GM21526 (cell line): ENCODE measurements at regions not wholly inside any gene's neighbourhood (a gene's known extent, or its start where the extent isn't known, plus 50 kb on each side); places are given as distances from the start of the nearest gene placed in this dataset.
"Not testable (repeated sequence)": the region's sequence is repeated elsewhere in the genome, so short reads cannot be mapped to it uniquely, and the experiment has no call there.

Experiments used
- ATAC-seq: cut with Tn5 transposase; IDR thresholded peaks from one replicate; pipeline ENCODE4 v1.9.1; 2021; ENCODE audit warnings: moderate library complexity; ENCODE audit not compliant: unreplicated experiment, low FRiP score

DNA sequence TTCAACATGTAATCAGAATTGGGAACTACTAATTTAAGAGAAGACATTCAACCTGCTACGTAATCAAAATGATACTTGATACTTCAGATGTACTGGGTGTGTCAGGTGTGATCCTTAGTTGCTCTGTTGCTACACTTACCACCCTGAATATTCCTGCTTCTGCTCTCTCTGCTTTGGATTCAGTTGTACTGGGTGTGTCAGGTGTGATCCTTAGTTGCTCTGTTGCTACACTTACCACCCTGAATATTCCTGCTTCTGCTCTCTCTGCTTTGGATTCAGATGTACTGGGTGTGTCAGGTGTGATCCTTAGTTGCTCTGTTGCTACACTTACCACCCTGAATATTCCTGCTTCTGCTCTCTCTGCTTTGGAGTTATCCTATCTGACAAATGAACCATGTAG is 290.2 kb downstream of the RAB38 start:
- ATAC-seq, result not testable (repeated sequence)

DNA sequence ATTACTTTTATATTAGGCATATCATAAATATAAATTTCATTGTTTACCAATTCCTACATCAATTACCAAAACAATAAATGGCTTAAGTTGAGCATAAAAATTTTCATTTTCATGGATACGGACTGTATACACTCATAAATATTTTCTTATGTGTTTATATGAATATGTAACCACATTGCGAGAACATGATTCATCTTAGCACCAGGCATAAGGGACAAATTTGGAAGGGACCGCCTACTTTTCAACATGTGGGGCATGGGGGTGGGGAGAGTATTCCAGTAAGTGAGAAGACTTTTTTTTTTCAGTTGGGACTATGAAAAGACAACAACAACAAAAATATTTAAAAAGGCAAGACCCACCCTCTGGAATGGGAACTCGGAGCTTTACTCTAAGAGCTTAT is 296.1 kb downstream of the RAB38 start:
- ATAC-seq, result no peak

DNA sequence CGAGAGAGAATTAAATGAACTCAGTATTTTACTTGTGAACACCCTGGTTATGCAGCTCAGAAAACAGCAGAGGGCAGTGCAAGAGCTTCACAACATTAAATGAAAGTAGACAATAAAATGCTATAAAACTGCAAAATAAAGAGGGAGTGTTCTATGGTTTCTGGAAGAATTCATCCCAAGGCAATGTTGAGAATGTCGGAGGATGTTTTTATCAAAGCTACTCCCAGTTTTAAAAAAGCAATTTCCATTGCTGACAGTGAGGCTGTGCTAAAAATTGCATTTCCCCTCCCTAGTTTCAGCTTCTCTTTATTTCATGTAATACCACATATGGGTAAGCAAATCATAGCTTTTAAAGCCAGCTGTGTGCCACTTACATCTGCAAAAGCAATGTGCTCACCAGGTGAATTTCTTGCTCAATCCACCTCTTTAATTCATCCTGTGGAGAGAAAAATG is 296.8 kb downstream of the RAB38 start:
- no peak for ATAC-seq

- no peak for ATAC-seq
These were observed 304.2 kb downstream of the RAB38 start for GRCh38 chr11:87871056-87871455.

GRCh38 chr11:87870086-87870485 is 305.2 kb downstream of the RAB38 start:
- ATAC-seq, result no peak

DNA sequence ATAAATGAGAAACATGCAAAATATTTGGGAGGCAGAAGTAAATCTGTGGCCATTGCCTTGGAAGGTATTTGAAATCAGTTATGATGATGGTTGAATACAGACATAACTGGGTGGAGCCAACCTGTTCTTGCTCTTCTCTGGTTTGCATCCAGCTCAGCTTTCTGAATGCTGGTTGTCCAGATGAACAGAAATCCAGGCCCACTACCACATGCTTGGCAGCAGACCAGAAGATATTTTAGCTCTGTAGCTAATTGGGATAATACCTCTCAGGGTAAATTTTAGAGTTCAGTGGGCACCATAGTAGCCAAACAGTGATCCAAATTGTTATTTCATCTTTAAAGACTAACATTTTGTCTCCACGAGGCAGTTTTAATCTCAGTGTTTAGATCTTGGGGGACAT is 308.3 kb downstream of the RAB38 start:
- ATAC-seq, result no peak

DNA sequence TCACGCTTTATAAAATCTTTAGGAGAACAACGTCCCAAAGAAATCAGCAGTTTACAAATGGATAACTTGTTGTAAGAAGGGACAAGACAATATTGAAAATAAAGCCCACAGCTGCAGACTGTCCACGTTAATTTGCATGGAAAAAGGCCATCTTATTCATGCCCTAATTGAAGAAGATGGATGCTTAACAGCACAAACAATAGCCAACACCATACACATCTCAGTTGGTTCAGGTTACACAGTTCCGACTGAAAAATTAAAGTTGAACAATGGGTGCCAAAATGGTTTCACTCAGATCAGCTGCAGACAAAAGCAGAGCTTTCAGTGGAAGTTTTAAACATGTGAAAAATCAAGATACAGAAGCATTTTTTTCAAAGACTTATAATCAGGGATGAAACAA is 314.2 kb downstream of the RAB38 start:
- no peak for ATAC-seq

DNA sequence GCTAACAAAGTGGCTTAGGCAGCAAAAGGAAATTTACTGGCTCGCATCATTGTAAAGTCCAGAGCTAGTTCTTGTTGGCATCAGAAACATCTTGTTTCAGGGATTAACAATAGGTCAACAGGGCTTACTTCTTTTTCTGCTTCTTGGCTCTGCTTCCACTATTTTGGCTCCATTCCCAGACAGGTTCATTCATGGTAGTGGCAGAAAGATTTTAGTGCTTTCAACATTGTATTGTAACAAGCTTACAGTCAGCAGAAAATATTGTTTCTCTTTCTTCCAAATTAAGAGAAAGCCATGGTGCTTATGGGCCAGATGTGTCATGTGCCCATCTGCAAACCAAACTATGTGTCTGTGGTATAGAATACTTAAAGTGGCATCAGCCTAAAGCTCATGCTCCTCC is 315.6 kb downstream of the RAB38 start:
- no peak for ATAC-seq

- ATAC-seq, result no peak
These were observed 323.4 kb downstream of the RAB38 start for GRCh38 chr11:87851827-87852226.

DNA sequence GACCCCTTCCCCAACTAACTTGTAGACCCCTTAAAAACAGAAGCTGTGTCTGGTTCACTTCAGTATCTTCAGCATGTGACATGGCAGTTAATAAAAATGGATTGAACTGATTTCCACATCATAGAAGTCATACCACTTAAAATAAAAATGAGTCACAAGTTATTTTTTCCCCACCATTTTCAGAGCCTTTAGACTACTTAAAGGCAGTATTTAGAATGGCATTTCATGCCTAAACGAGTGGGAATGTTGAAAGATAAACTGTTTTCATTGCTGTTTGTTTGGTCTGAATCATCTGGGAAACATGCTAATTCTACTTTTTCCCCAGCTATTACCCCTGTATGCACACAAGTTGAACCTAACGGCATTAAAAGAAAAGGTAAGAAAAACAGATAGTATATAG is 324.0 kb downstream of the RAB38 start:
- ATAC-seq, result no peak

DNA sequence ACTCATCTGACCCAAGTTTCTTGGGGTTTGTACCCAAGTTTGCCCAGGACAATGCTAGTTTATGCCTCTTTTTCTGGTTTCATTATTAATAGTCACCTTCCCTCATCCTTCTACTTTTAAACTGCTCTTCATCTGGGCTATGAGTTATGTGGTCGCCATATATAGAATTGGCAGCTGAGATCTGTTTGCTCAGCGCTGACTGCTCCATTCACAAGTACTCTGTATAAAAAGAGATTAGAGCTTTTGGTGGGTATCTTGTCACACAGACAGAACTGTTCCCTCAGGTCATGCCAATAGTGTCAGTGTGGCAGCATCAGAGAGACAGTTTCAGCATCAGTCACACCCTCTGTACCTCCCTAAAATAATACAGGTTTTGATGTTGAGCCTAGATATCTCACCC is 326.0 kb downstream of the RAB38 start:
- ATAC-seq, result no peak

DNA sequence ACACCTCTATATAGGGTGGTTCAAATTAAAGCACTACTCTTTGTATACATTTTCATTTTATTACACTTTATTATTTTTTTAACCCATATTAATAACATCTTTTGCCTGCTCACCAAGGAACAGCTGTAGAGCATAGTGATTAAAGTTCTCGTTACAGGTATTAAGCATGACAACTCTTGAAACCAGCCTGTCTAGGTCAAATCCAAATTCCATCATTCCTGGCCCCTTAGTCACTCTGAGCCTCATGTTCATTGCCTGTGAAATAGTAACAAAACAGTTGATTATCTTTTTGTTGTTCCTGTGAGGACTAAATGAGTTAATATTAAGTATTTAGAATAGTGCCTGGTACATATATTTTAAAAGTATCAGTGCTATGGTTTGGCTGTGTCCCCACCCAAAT is 334.5 kb downstream of the RAB38 start:
- ATAC-seq, result no peak

GRCh38 chr11:87832211-87832610 is 343.0 kb downstream of the RAB38 start:
- no peak for ATAC-seq

- ATAC-seq, result no peak
These were observed 355.2 kb downstream of the RAB38 start for GRCh38 chr11:87820011-87820410.

- ATAC-seq, result no peak
These were observed 356.1 kb downstream of the RAB38 start for GRCh38 chr11:87819151-87819550.

DNA sequence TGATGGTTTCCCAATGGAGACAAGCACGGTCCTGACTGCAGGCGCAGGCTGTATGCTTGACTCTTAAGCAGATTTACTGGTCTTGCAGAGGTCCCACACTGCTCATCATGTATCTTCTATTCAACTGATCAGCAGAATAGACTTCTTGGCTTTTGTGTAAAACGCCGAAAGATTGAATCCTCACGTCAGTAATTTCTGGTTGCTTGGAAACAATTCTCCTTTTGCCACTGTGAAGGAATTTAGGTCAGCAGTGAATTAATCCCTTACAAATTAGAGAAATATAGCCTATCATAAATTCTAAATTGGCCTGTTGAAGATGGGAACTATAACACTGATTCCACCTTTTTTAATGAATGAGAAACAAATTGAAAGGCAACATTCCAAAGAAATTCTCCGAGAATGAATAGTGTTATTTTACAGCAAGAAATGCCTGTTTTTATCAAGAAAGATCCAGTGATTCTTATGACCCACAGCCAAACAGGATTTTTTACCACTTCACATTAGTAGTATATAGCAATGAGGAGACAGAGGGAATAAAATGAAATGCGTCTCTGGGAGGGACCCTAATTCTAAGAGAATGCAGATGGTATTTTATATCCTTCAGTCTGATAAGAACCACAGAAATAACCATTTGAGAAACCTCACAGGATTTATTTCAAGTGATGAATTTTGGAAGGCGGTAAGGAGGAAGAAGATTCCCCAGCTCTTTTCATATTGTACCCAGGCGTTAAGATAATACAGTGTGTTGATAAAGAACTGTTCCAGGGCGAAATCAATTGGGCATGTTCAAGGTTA is 362.5 kb downstream of the RAB38 start:
- no peak for ATAC-seq

DNA sequence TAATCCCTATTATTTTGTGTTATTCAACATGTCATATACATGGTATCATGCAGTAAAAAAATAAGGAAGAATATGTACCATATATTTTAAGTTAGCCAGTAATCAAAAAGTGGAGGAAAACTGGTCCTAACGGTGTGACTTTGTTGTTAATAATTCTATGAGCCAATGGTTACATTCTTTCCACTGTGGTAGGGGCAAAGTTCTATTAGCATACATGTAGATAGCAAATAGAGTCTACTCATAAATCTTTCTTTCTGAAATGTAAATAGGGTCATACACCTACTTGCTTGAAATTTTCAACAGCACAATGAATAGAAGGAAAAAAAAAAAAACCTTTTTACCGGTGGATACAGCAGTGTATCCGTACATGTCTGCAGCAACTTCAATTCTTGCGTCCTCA is 364.8 kb downstream of the RAB38 start:
- ATAC-seq, result no peak

DNA sequence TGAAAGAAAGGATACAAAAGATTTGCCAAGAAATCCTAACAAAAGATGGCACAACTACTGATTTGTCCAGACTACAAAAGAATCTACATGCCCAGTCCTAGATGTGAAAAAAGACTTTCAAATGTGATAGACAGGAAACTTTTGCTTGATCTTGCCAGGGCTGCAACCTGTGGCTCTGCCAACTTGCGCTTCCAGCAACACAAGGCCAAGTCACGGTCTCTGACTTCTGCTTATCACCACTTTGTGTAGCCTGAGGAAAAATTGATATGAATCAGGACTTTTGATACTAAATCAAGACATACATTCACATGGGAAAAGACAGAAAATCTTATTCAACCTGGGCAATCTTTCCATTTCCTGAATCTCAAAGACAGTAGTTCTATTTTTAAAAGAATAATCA is 366.0 kb downstream of the RAB38 start:
- no peak for ATAC-seq

GRCh38 chr11:87804176-87804575 is 371.1 kb downstream of the RAB38 start:
- ATAC-seq, result no peak

GRCh38 chr11:87803748-87804147 is 371.5 kb downstream of the RAB38 start:
- peak; percentile 66 for ATAC-seq

DNA sequence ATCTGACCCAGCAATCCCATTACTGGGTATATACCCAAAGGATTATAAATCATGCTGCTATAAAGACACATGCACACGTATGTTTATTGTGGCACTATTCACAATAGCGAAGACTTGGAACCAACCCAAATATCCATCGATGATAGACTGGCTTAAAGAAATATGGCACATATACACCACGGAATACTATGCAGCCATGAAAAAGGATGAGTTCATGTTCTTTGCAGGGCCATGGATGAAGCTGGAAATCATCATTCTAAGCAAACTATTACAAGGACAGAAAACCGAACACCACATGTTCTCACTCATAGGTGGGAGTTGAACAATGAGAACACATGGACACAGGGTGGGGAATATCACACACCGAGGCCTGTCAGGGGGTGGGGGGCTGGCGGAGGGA is 390.4 kb downstream of the RAB38 start:
- ATAC-seq, result not testable (repeated sequence)

DNA sequence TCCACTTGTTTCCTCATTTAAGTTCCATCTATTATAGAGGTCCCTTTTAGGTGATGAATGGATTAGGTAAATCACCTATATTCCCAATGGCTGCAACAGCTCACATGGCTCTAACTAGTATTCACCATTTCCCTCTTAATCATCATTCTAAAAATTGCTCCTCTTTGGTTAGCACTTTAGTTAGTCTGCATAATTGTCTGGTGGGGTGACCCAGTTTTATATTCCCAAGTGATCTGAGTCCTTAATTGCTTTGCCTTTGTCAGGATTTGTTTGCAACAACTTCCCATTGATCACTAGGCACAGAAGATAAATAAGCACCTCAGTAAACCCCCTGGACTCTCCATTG is 395.2 kb downstream of the RAB38 start:
- no peak for ATAC-seq
